LNCAP (cell line): ENCODE measurements at regions not wholly inside any gene's neighbourhood (a gene's known extent, or its start where the extent isn't known, plus 50 kb on each side); places are given as distances from the start of the nearest gene placed in this dataset.

Experiments
- CTCF ChIP-seq: fragments of 450-650 bp; IDR thresholded peaks from 2 replicates; pipeline ENCODE4 v1.5.1; 2017; ENCODE audit warnings: mild to moderate bottlenecking

GRCh38 chr6:25178336-25179035 lies 100.7 kb upstream of the CARMIL1 start:
- TF ChIP-seq CTCF = no peak

GRCh38 chr6:25179051-25179778 lies 100.0 kb upstream of the CARMIL1 start:
- TF ChIP-seq CTCF = no peak

GRCh38 chr6:25180630-25181349 lies 98.4 kb upstream of the CARMIL1 start:
- TF ChIP-seq CTCF = no peak

- TF ChIP-seq CTCF = no peak
Measured at GRCh38 chr6:25181350-25181724, 97.8 kb upstream of the CARMIL1 start.

GRCh38 chr6:25181923-25182322 lies 97.3 kb upstream of the CARMIL1 start:
- TF ChIP-seq CTCF = no peak

- TF ChIP-seq CTCF = no peak
Measured at GRCh38 chr6:25186919-25187318, 92.3 kb upstream of the CARMIL1 start.

GRCh38 chr6:25188232-25188631 lies 90.9 kb upstream of the CARMIL1 start:
- no peak for TF ChIP-seq CTCF
